ENCODE measurements at regions not wholly inside any gene's neighbourhood (a gene's known extent, or its start where the extent isn't known, plus 50 kb on each side); places are given as distances from the start of the nearest gene placed in this dataset.

GRCh38 chr5:125274938-125275724 is 528.7 kb upstream of the ZNF608 start:
- Histone ChIP-seq H3K9me3 (replicated peaks) (peaks cover 7% of the 10 kb centered on the region), H3K4me3 (no peak overlapping the region), H3K36me3 (no peaks in the 10 kb centered on the region), H3K27ac (peak overlapping the region; percentile 13), H3K4me1 (replicated peaks) (peaks cover 58% of the 10 kb centered on the region), H3K27me3 (replicated peaks) (no peaks in the 10 kb centered on the region)
- DNase-seq (ENCODE audit: low read depth in 1 of 2, low spot score in 2 of 2) = peak in 1 of 2 experiments; percentile 83

- Histone ChIP-seq H3K4me3 (no peak overlapping the region), H3K9me3 (replicated peaks) (peaks cover 7% of the 10 kb centered on the region), H3K27ac (no peak overlapping the region), H3K36me3 (no peaks in the 10 kb centered on the region), H3K4me1 (replicated peaks) (peaks cover 58% of the 10 kb centered on the region), H3K27me3 (replicated peaks) (no peaks in the 10 kb centered on the region)
- no peak for DNase-seq (ENCODE audit: low read depth in 1 of 2, low spot score in 2 of 2)
These were observed 529.3 kb upstream of the ZNF608 start for GRCh38 chr5:125275725-125276090.

- DNase-seq (ENCODE audit: low read depth in 1 of 2, low spot score in 2 of 2) = no peak
- Histone ChIP-seq H3K27me3 (replicated peaks) (no peaks in the 10 kb centered on the region), H3K4me1 (replicated peaks) (peaks cover 58% of the 10 kb centered on the region), H3K4me3 (no peak overlapping the region), H3K36me3 (no peaks in the 10 kb centered on the region), H3K27ac (peak overlapping the region; percentile 52), H3K9me3 (replicated peaks) (peaks cover 7% of the 10 kb centered on the region)
These were observed 529.7 kb upstream of the ZNF608 start for GRCh38 chr5:125276096-125276495.

- H3K4me3 ChIP-seq = no peak overlapping the region
- H3K9me3 ChIP-seq (replicated peaks) = peaks cover 7% of the 10 kb centered on the region
- peak overlapping the region; percentile 72 for H3K27ac ChIP-seq
- DNase-seq (ENCODE audit: low read depth in 1 of 2, low spot score in 2 of 2) = peak; percentile 60 to 95
- peaks cover 58% of the 10 kb centered on the region for H3K4me1 ChIP-seq (replicated peaks)
- no peaks in the 10 kb centered on the region for H3K27me3 ChIP-seq (replicated peaks)
- no peaks in the 10 kb centered on the region for H3K36me3 ChIP-seq
These were observed 531.2 kb upstream of the ZNF608 start for GRCh38 chr5:125277494-125278154.

GRCh38 chr5:125278711-125279110 is 532.3 kb upstream of the ZNF608 start:
- peak; percentile 76 for DNase-seq (ENCODE audit: low read depth in 1 of 2, low spot score in 2 of 2)
- H3K4me1 ChIP-seq (replicated peaks) = peaks cover 58% of the 10 kb centered on the region
- no peak overlapping the region for H3K4me3 ChIP-seq
- no peaks in the 10 kb centered on the region for H3K36me3 ChIP-seq
- H3K27me3 ChIP-seq (replicated peaks) = no peaks in the 10 kb centered on the region
- H3K27ac ChIP-seq = peak overlapping the region; percentile 72
- peaks cover 7% of the 10 kb centered on the region for H3K9me3 ChIP-seq (replicated peaks)

GRCh38 chr5:125281667-125282066 is 535.2 kb upstream of the ZNF608 start:
- Histone ChIP-seq H3K9me3 (replicated peaks) (peaks cover 6% of the 10 kb centered on the region), H3K27ac (no peak overlapping the region), H3K27me3 (replicated peaks) (no peaks in the 10 kb centered on the region), H3K36me3 (no peaks in the 10 kb centered on the region), H3K4me3 (no peak overlapping the region), H3K4me1 (replicated peaks) (peaks cover 31% of the 10 kb centered on the region)
- no peak for DNase-seq (ENCODE audit: low read depth in 1 of 2, low spot score in 2 of 2)

- Histone ChIP-seq H3K4me3 (no peak overlapping the region), H3K4me1 (replicated peaks) (peaks cover 14% of the 10 kb centered on the region), H3K36me3 (no peaks in the 10 kb centered on the region), H3K27me3 (replicated peaks) (no peaks in the 10 kb centered on the region), H3K9me3 (replicated peaks) (no peaks in the 10 kb centered on the region), H3K27ac (no peak overlapping the region)
- DNase-seq (ENCODE audit: low read depth in 1 of 2, low spot score in 2 of 2) = no peak
These were observed 536.9 kb upstream of the ZNF608 start for GRCh38 chr5:125283372-125283771.

GRCh38 chr5:125286271-125286670 is 539.8 kb upstream of the ZNF608 start:
- DNase-seq (ENCODE audit: low read depth in 1 of 2, low spot score in 2 of 2) = no peak
- H3K36me3 ChIP-seq = no peaks in the 10 kb centered on the region
- no peak overlapping the region for H3K4me3 ChIP-seq
- no peaks in the 10 kb centered on the region for H3K4me1 ChIP-seq (replicated peaks)
- no peak overlapping the region for H3K27ac ChIP-seq
- no peaks in the 10 kb centered on the region for H3K9me3 ChIP-seq (replicated peaks)
- H3K27me3 ChIP-seq (replicated peaks) = no peaks in the 10 kb centered on the region

- Histone ChIP-seq H3K4me3 (no peak overlapping the region), H3K27me3 (replicated peaks) (no peaks in the 10 kb centered on the region), H3K4me1 (replicated peaks) (peaks cover 4% of the 10 kb centered on the region), H3K36me3 (no peaks in the 10 kb centered on the region), H3K27ac (no peak overlapping the region), H3K9me3 (replicated peaks) (no peaks in the 10 kb centered on the region)
- DNase-seq (ENCODE audit: low read depth in 1 of 2, low spot score in 2 of 2) = no peak
These were observed 543.2 kb upstream of the ZNF608 start for GRCh38 chr5:125289606-125290005.

- no peak overlapping the region for H3K27ac ChIP-seq
- H3K36me3 ChIP-seq = no peaks in the 10 kb centered on the region
- DNase-seq (ENCODE audit: low read depth in 1 of 2, low spot score in 2 of 2) = no peak
- H3K9me3 ChIP-seq (replicated peaks) = no peaks in the 10 kb centered on the region
- H3K4me3 ChIP-seq = no peak overlapping the region
- peaks cover 17% of the 10 kb centered on the region for H3K4me1 ChIP-seq (replicated peaks)
- H3K27me3 ChIP-seq (replicated peaks) = no peaks in the 10 kb centered on the region
These were observed 544.5 kb upstream of the ZNF608 start for GRCh38 chr5:125290935-125291334.

- no peaks in the 10 kb centered on the region for H3K9me3 ChIP-seq (replicated peaks)
- DNase-seq (ENCODE audit: low read depth in 1 of 2, low spot score in 2 of 2) = no peak
These were observed 545.0 kb upstream of the ZNF608 start for GRCh38 chr5:125291447-125291846.

GRCh38 chr5:125293223-125293622 is 546.8 kb upstream of the ZNF608 start:
- Histone ChIP-seq H3K4me1 (replicated peaks) (peaks cover 20% of the 10 kb centered on the region), H3K27ac (no peak overlapping the region), H3K4me3 (no peak overlapping the region), H3K27me3 (replicated peaks) (no peaks in the 10 kb centered on the region), H3K9me3 (replicated peaks) (no peaks in the 10 kb centered on the region), H3K36me3 (no peaks in the 10 kb centered on the region)
- no peak for DNase-seq (ENCODE audit: low read depth in 1 of 2, low spot score in 2 of 2)

More at GRCh38 chr5:125291447-125291846, 545.0 kb upstream of the ZNF608 start:
- Histone ChIP-seq H3K36me3 (no peaks in the 10 kb centered on the region), H3K27me3 (replicated peaks) (no peaks in the 10 kb centered on the region), H3K4me3 (no peak overlapping the region), H3K4me1 (replicated peaks) (peaks cover 17% of the 10 kb centered on the region), H3K27ac (no peak overlapping the region)

- DNase-seq (ENCODE audit: low read depth in 1 of 2, low spot score in 2 of 2) = no peak
- Histone ChIP-seq H3K4me1 (replicated peaks) (peaks cover 25% of the 10 kb centered on the region), H3K4me3 (no peak overlapping the region), H3K27me3 (replicated peaks) (no peaks in the 10 kb centered on the region), H3K27ac (no peak overlapping the region), H3K36me3 (no peaks in the 10 kb centered on the region), H3K9me3 (replicated peaks) (no peaks in the 10 kb centered on the region)
These were observed 547.3 kb upstream of the ZNF608 start for GRCh38 chr5:125293726-125294125.

GRCh38 chr5:125294844-125295243 is 548.4 kb upstream of the ZNF608 start:
- DNase-seq (ENCODE audit: low read depth in 1 of 2, low spot score in 2 of 2) = no peak
- H3K9me3 ChIP-seq (replicated peaks) = no peaks in the 10 kb centered on the region
- no peaks in the 10 kb centered on the region for H3K36me3 ChIP-seq
- no peak overlapping the region for H3K27ac ChIP-seq
- H3K4me1 ChIP-seq (replicated peaks) = peaks cover 31% of the 10 kb centered on the region
- H3K4me3 ChIP-seq = no peak overlapping the region
- H3K27me3 ChIP-seq (replicated peaks) = no peaks in the 10 kb centered on the region

Data from SJSA1 (cell line).